ENCODE measurements at regions not wholly inside any gene's neighbourhood (a gene's known extent, or its start where the extent isn't known, plus 50 kb on each side); places are given as distances from the start of the nearest gene placed in this dataset.
"Not testable (repeated sequence)": the region's sequence is repeated elsewhere in the genome, so short reads cannot be mapped to it uniquely, and the experiment has no call there.

GRCh38 chr14:53855574-53855973, 101.1 kb downstream of the BMP4 start:
- no peak for DNase-seq

- DNase-seq: no peak
These were observed 101.5 kb downstream of the BMP4 start for GRCh38 chr14:53855127-53855526.

GRCh38 chr14:53851394-53852090, 105.1 kb downstream of the BMP4 start:
- DNase-seq: no peak

GRCh38 chr14:53850714-53851296, 105.8 kb downstream of the BMP4 start:
- DNase-seq: no peak

- no peak for DNase-seq
These were observed 107.1 kb downstream of the BMP4 start for GRCh38 chr14:53849549-53849948.

GRCh38 chr14:53848854-53849253, 107.8 kb downstream of the BMP4 start:
- no peak for DNase-seq

- no peak for DNase-seq
These were observed 108.7 kb downstream of the BMP4 start for GRCh38 chr14:53847881-53848280.

- no peak for DNase-seq
These were observed 109.6 kb downstream of the BMP4 start for GRCh38 chr14:53847057-53847456.

GRCh38 chr14:53845813-53846693, 110.6 kb downstream of the BMP4 start:
- no peak for DNase-seq

GRCh38 chr14:53842938-53843337, 113.7 kb downstream of the BMP4 start:
- DNase-seq: no peak

GRCh38 chr14:53841109-53842099, 115.2 kb downstream of the BMP4 start:
- DNase-seq: no peak

- no peak for DNase-seq
These were observed 116.2 kb downstream of the BMP4 start for GRCh38 chr14:53840444-53840843.

GRCh38 chr14:53838374-53838773, 118.3 kb downstream of the BMP4 start:
- DNase-seq: no peak

GRCh38 chr14:53837656-53838055, 119.0 kb downstream of the BMP4 start:
- DNase-seq: not testable (repeated sequence)

- DNase-seq: no peak
These were observed 120.1 kb downstream of the BMP4 start for GRCh38 chr14:53836551-53836950.

- DNase-seq: no peak
These were observed 127.8 kb downstream of the BMP4 start for GRCh38 chr14:53828820-53829219.

GRCh38 chr14:53824061-53824460, 132.6 kb downstream of the BMP4 start:
- no peak for DNase-seq

- no peak for DNase-seq
These were observed 142.2 kb downstream of the BMP4 start for GRCh38 chr14:53814392-53814791.

GRCh38 chr14:53810221-53810620, 146.4 kb downstream of the BMP4 start:
- no peak for DNase-seq

- no peak for DNase-seq
These were observed 148.6 kb downstream of the BMP4 start for GRCh38 chr14:53808042-53808441.

GRCh38 chr14:53807542-53807941, 149.1 kb downstream of the BMP4 start:
- no peak for DNase-seq

GRCh38 chr14:53807108-53807507, 149.5 kb downstream of the BMP4 start:
- no peak for DNase-seq

GRCh38 chr14:53796734-53797133, 159.9 kb downstream of the BMP4 start:
- no peak for DNase-seq
